ENCODE measurements at regions not wholly inside any gene's neighbourhood (a gene's known extent, or its start where the extent isn't known, plus 50 kb on each side); places are given as distances from the start of the nearest gene placed in this dataset.
"Not testable (repeated sequence)": the region's sequence is repeated elsewhere in the genome, so short reads cannot be mapped to it uniquely, and the experiment has no call there.

- Histone ChIP-seq H3K9me3 (ENCODE audit: control insufficient read depth, insufficient read depth, low read depth, low read length) (no peaks in the 10 kb centered on the region), H3K27me3 (ENCODE audit: control insufficient read depth, insufficient read depth, low read length) (no peaks in the 10 kb centered on the region; the same call in 1 of the 2 replicates), H3K4me3 (ENCODE audit: low read depth in 2 of 2, low read length in 2 of 2) (no peak overlapping the region), H3K27ac (ENCODE audit: low read length) (no peak overlapping the region), H3K36me3 (ENCODE audit: control insufficient read depth, insufficient read depth, low read length) (no peaks in the 10 kb centered on the region), H3K4me1 (ENCODE audit: control insufficient read depth, insufficient read depth, low read length) (no peaks in the 10 kb centered on the region)
- TF ChIP-seq TCF7L2 (IDR thresholded peaks at IDR 0.05; ENCODE audit: low read depth, low read length) (no peak), SIN3A (IDR thresholded peaks at IDR 0.05; ENCODE audit: borderline replicate concordance, insufficient read depth, low read depth, low read length) (no peak), POLR2AphosphoS5 (IDR thresholded peaks at IDR 0.05; ENCODE audit: low read depth, low read length) (no peak)
- TF ChIP-seq, protein P1, sequence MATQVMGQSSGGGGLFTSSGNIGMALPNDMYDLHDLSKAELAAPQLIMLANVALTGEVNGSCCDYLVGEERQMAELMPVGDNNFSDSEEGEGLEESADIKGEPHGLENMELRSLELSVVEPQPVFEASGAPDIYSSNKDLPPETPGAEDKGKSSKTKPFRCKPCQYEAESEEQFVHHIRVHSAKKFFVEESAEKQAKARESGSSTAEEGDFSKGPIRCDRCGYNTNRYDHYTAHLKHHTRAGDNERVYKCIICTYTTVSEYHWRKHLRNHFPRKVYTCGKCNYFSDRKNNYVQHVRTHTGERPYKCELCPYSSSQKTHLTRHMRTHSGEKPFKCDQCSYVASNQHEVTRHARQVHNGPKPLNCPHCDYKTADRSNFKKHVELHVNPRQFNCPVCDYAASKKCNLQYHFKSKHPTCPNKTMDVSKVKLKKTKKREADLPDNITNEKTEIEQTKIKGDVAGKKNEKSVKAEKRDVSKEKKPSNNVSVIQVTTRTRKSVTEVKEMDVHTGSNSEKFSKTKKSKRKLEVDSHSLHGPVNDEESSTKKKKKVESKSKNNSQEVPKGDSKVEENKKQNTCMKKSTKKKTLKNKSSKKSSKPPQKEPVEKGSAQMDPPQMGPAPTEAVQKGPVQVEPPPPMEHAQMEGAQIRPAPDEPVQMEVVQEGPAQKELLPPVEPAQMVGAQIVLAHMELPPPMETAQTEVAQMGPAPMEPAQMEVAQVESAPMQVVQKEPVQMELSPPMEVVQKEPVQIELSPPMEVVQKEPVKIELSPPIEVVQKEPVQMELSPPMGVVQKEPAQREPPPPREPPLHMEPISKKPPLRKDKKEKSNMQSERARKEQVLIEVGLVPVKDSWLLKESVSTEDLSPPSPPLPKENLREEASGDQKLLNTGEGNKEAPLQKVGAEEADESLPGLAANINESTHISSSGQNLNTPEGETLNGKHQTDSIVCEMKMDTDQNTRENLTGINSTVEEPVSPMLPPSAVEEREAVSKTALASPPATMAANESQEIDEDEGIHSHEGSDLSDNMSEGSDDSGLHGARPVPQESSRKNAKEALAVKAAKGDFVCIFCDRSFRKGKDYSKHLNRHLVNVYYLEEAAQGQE (IDR thresholded peaks at IDR 0.05; ENCODE audit: insufficient read depth in 1 of 2, low read depth in 2 of 2, low read length in 1 of 2), result no peak
- TF ChIP-seq, protein P2, sequence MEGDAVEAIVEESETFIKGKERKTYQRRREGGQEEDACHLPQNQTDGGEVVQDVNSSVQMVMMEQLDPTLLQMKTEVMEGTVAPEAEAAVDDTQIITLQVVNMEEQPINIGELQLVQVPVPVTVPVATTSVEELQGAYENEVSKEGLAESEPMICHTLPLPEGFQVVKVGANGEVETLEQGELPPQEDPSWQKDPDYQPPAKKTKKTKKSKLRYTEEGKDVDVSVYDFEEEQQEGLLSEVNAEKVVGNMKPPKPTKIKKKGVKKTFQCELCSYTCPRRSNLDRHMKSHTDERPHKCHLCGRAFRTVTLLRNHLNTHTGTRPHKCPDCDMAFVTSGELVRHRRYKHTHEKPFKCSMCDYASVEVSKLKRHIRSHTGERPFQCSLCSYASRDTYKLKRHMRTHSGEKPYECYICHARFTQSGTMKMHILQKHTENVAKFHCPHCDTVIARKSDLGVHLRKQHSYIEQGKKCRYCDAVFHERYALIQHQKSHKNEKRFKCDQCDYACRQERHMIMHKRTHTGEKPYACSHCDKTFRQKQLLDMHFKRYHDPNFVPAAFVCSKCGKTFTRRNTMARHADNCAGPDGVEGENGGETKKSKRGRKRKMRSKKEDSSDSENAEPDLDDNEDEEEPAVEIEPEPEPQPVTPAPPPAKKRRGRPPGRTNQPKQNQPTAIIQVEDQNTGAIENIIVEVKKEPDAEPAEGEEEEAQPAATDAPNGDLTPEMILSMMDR (IDR thresholded peaks at IDR 0.05), result no peak
- ChIA-PET POLR2A (no interaction called here), CTCF (no interaction called here)
- intact Hi-C loops (cut with micrococcal nuclease; ENCODE audit: unreplicated experiment), result no loop called here
- no peak for DNase-seq (ENCODE audit: low read depth, low spot score)
- in situ Hi-C loops (cut with HindIII; ENCODE audit: low pct_unique_long_range_greater_than_20kb, low sequenced_read_pairs), result no loop called here
- ATAC-seq, result no peak
- no TSS peak for BruUV-seq (replicated peaks)
Observed at GRCh38 chr18:10149768-10150556, 236.1 kb downstream of the VAPA start.

DNA sequence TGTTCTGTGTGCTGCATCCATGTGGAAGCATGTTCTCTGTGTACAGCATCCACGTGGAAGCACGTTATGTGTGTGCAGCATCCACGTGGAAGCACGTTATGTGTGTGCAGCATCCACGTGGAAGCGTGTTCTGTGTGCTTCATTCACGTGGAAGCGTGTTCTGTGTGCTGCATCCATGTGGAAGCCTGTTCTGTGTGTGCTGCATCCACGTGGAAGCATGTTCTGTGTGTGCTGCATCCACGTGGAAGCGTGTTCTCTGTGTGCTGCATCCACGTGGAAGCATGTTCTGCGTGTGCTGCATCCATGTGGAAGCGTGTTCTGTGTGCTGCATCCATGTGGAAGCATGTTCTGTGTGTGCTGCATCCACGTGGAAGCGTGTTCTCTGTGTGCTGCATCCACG, 236.8 kb downstream of the VAPA start:
- DNase-seq (ENCODE audit: low read depth, low spot score); H3K36me3 ChIP-seq (ENCODE audit: control insufficient read depth, insufficient read depth, low read length); ATAC-seq; H3K27me3 ChIP-seq (ENCODE audit: control insufficient read depth, insufficient read depth, low read length); POLR2A ChIA-PET; BruUV-seq (replicated peaks); H3K4me1 ChIP-seq (ENCODE audit: control insufficient read depth, insufficient read depth, low read length); CTCF ChIA-PET; H3K9me3 ChIP-seq (ENCODE audit: control insufficient read depth, insufficient read depth, low read depth, low read length); H3K27ac ChIP-seq (ENCODE audit: low read length); H3K4me3 ChIP-seq (ENCODE audit: low read depth in 2 of 2, low read length in 2 of 2); intact Hi-C loops (cut with micrococcal nuclease; ENCODE audit: unreplicated experiment); in situ Hi-C loops (cut with HindIII; ENCODE audit: low pct_unique_long_range_greater_than_20kb, low sequenced_read_pairs): not testable (repeated sequence)

- TF ChIP-seq, protein P1 (IDR thresholded peaks at IDR 0.05; ENCODE audit: insufficient read depth in 1 of 2, low read depth in 2 of 2, low read length in 1 of 2), result no peak
- TF ChIP-seq SIN3A (IDR thresholded peaks at IDR 0.05; ENCODE audit: borderline replicate concordance, insufficient read depth, low read depth, low read length) (no peak), POLR2AphosphoS5 (IDR thresholded peaks at IDR 0.05; ENCODE audit: low read depth, low read length) (no peak), TCF7L2 (IDR thresholded peaks at IDR 0.05; ENCODE audit: low read depth, low read length) (no peak)
- TF ChIP-seq, protein P2 (IDR thresholded peaks at IDR 0.05), result no peak
- Histone ChIP-seq H3K27me3 (ENCODE audit: control insufficient read depth, insufficient read depth, low read length) (no peaks in the 10 kb centered on the region; the same call in 1 of the 2 replicates), H3K27ac (ENCODE audit: low read length) (no peak overlapping the region), H3K4me1 (ENCODE audit: control insufficient read depth, insufficient read depth, low read length) (no peaks in the 10 kb centered on the region), H3K4me3 (ENCODE audit: low read depth in 2 of 2, low read length in 2 of 2) (no peak overlapping the region), H3K36me3 (ENCODE audit: control insufficient read depth, insufficient read depth, low read length) (no peaks in the 10 kb centered on the region), H3K9me3 (ENCODE audit: control insufficient read depth, insufficient read depth, low read depth, low read length) (no peaks in the 10 kb centered on the region)
- POLR2A ChIA-PET, result no interaction called here
- in situ Hi-C loops (cut with HindIII; ENCODE audit: low pct_unique_long_range_greater_than_20kb, low sequenced_read_pairs), result no loop called here
- CTCF ChIA-PET, result no interaction called here
- ATAC-seq, result no peak
- intact Hi-C loops (cut with micrococcal nuclease; ENCODE audit: unreplicated experiment), result no loop called here
- no peak for DNase-seq (ENCODE audit: low read depth, low spot score)
- no TSS peak for BruUV-seq (replicated peaks)
Observed at GRCh38 chr18:10152475-10152874, 238.7 kb downstream of the VAPA start.

Data from Panc1 (cell line).